Ecto neural progenitor cell (in vitro differentiated cells): ENCODE measurements at regions not wholly inside any gene's neighbourhood (a gene's known extent, or its start where the extent isn't known, plus 50 kb on each side); places are given as distances from the start of the nearest gene placed in this dataset.

Source experiments
- DNase-seq: peaks from one replicate; pipeline ENCODE4 v3.0.0-alpha.2; 2018; ENCODE audit warnings: low spot score

GRCh38 chr9:80465556-80465955 is 893.8 kb downstream of the TLE4 start:
- DNase-seq, result no peak

DNA sequence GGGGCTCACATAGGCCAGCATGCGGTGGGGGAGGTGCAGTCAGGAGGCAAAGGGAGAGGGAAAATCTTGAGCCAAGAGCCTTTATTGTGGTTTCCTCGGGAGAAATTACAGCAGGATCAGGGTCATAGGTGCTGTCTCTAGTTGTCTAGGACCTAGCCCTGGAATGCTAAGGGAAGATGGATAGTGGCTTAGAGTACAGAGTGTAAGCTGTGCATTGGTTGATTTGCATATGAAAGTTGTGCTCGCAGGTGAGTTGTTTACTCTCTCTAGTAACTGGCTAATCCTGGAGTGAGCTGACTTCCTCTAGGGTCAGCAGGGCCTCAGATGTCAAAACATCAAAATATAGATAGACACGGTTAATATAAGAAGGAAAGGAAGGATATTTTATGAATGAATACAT is 877.7 kb downstream of the TLE4 start:
- DNase-seq, result no peak

GRCh38 chr9:80448996-80449395 is 877.2 kb downstream of the TLE4 start:
- DNase-seq, result no peak

DNA sequence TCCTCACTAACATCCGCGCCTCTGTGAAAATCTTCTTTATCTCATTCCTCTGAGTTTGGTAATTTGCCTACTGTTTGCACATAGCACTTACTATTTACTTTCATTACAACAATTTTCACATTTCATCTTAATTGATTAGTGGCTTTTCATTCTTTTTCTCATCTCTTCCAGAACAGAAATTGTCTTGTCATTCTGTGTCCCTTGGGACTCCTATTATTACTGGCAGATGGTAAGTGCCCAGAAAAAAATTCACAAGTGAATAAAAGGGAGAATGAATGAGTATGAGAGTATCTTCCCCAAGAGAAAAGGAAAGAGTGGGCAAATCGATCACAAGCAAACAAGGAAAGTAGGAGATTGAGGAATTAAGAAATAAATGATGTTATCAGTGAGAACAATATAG is 876.1 kb downstream of the TLE4 start:
- DNase-seq, result no peak

GRCh38 chr9:80440724-80441123 is 869.0 kb downstream of the TLE4 start:
- DNase-seq, result no peak

- no peak for DNase-seq
Observed at GRCh38 chr9:80437825-80438224, 866.1 kb downstream of the TLE4 start.

GRCh38 chr9:80437091-80437640 is 865.4 kb downstream of the TLE4 start:
- DNase-seq, result no peak

DNA sequence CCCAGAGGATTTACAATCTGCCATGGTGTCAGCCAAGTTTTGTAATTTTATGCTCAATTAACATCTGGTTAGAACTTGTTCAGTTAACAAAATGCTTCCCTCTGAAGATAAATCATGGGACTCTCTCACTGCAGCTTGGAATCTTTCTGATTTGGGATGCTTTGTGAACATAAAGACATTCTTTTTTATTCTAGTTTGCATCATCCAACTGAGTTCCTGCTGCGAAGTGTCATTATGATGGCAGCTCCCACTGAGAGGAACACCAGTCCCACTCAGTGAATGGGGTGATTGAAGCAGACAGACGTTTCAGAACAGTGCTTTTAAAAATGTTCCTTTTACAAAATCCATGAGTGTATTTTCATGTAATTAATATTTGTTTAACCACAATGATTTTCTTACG is 863.8 kb downstream of the TLE4 start:
- DNase-seq, result no peak

GRCh38 chr9:80426992-80427391 is 855.2 kb downstream of the TLE4 start:
- DNase-seq, result no peak

- no peak for DNase-seq
Observed at GRCh38 chr9:80417211-80417773, 845.5 kb downstream of the TLE4 start.

GRCh38 chr9:80410106-80410505 is 838.3 kb downstream of the TLE4 start:
- no peak for DNase-seq

DNA sequence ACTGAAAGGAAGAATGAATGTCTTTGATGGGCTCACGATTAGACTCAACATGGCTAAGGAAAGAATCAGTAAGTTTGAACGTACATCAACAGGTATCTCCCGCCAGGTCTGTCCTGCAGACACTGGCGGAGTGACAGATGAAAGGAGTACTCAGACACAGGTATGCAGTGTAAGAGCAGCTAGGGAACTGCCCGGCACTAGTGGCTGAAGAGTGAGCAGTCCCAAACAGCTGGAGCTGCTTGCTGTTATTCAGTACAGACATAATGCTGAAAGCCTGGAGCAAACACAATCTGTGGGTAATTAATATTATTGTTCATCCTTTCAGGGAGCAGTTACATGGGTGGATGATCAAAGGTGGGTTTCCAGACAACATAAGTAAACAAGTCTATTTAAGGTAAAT is 835.5 kb downstream of the TLE4 start:
- DNase-seq, result no peak

DNA sequence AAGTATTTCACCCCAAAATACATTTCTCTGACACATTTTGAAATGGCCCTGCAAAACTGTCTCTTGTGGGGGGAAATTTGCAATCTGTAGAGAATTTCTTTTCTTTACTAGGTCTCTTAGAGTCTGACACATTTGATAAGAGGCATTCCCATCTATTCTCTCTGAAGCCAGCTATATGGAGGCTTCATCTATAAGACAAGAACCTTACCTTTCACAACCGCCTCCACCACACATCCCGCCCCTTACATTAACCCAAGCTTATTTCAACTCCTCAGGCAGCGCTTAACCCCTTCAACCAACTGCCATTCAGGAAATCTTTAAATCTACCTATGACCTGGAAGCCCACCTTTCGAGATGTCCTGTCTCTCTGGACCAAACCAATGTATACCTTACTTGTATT is 829.5 kb downstream of the TLE4 start:
- no peak for DNase-seq

DNA sequence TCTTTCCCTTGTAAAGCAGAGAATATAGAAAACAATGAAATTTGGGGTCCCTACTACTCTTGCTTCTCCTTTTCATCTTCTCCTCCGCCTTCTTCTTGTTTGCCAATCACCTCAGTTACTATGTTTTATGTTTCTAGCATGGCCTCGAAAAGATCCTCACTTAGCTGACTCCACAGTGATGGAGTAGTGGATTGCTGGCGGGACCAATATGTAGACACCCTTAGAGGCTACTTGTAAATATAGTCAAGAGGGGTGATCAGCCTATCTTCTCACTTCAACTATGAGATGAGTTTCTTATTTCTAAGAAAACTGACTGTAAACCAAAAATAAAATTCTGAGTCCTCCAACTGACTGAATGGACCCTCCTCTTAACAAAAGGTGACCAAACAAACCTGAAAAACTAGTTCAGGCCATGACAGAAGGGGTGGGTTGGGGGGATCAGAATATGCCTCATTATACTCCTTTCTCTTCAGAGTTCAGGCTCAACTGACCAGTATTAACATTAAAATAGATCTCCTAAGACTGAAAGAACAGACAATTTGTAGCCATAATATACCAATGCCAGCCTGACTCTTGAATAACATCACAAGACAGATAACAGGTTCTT is 829.0 kb downstream of the TLE4 start:
- DNase-seq, result no peak

- DNase-seq, result no peak
Observed at GRCh38 chr9:80399606-80400005, 827.8 kb downstream of the TLE4 start.

- no peak for DNase-seq
Observed at GRCh38 chr9:80387828-80388227, 816.1 kb downstream of the TLE4 start.

GRCh38 chr9:80385246-80385645 is 813.5 kb downstream of the TLE4 start:
- DNase-seq, result no peak

- no peak for DNase-seq
Observed at GRCh38 chr9:80383331-80383730, 811.6 kb downstream of the TLE4 start.

GRCh38 chr9:80382211-80382891 is 810.6 kb downstream of the TLE4 start:
- DNase-seq, result no peak

GRCh38 chr9:80380301-80380700 is 808.5 kb downstream of the TLE4 start:
- DNase-seq, result no peak

DNA sequence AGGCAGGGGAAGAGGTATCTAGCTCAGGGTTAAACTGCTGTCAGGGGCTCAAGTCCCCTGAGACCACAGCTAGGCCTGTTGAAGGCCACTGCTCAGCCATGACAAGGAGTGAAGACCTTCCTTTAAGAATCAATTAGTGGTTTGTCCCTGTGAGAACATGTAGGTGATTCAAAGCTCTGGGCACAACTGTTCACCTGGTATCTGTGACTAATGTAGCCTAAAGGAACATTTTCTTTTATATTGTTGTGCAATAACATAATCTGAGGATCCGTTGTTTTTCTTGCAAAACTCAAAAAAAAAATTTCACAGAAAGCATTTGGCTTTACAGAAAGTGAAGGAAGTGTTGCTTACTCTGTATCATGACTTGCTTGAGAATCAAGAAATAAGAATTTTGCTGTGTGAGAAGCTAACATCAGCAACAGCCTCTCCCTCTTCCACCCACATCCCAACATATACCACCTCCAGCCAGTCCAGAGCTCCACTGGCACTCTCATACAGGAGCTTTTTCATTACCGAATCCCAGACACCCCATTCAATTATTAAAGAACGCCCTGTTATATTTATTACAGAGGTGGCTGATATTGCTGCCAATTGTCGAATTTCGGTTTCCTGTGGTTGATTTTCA is 807.0 kb downstream of the TLE4 start:
- DNase-seq, result no peak

GRCh38 chr9:80376180-80376579 is 804.4 kb downstream of the TLE4 start:
- no peak for DNase-seq

DNA sequence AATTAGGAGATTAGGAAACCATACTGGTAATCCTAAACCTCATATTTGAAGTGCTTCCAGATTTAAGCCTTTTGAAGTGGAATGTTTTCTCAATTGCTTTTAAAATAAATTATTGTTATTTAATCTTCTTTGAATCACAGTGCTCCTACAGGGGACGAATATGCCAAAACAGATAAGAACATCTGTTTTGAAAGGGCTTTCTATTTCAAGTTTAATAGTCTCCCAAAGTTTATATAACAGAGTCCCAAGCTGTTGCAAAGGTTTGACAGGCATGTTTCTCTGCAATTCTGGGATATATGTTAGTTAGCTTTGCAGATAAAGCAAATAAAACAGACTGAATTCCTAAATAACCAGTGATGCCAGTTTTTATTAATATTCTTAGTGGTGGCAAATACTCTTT is 803.7 kb downstream of the TLE4 start:
- DNase-seq, result no peak
